ENCODE measurements at regions not wholly inside any gene's neighbourhood (a gene's known extent, or its start where the extent isn't known, plus 50 kb on each side); places are given as distances from the start of the nearest gene placed in this dataset.

- H4K20me1 ChIP-seq (ENCODE audit: insufficient read depth, low read length), result no peaks in the 10 kb centered on the region
- in situ Hi-C loops (cut with HindIII; ENCODE audit: extremely low pct_ligation_motif_present, low pct_unique_long_range_greater_than_20kb) (no loop called here), intact Hi-C loops (cut with micrococcal nuclease; ENCODE audit: unreplicated experiment) (no loop called here)
- no peak for TF ChIP-seq ZNF281 (CRISPR knock-in tag; IDR thresholded peaks at IDR 0.05; ENCODE audit: borderline replicate concordance)
- TF ChIP-seq TSC22D2 (CRISPR knock-in tag; IDR thresholded peaks at IDR 0.05; ENCODE audit: borderline replicate concordance), result no peak
- no peak for DNase-seq (ENCODE audit: low spot score)
- H3K4me2 ChIP-seq (ENCODE audit: low read depth, low read length), result no peak overlapping the region
- peaks cover 85% of the 10 kb centered on the region for H3K9me3 ChIP-seq (ENCODE audit: low read length)
- H3K4me1 ChIP-seq (ENCODE audit: insufficient read depth, low read length), result no peaks in the 10 kb centered on the region
- H3K36me3 ChIP-seq (replicated peaks in 1 of 2; ENCODE audit: control insufficient read depth in 1 of 2, insufficient read depth in 2 of 2, low read length in 2 of 2), result no peaks in the 10 kb centered on the region
- ChIA-PET POLR2A (no interaction called here), CTCF (ENCODE audit: low intra/inter-chr PET ratio, low total read pairs) (no interaction called here)
- no peak overlapping the region for H2AFZ ChIP-seq (ENCODE audit: low read length)
- no peak for FAIRE-seq
- H3K27ac ChIP-seq (ENCODE audit: extremely low read length, insufficient read depth, low read length), result no peak overlapping the region
- no peak for ATAC-seq
- no peak overlapping the region for H3K9ac ChIP-seq (ENCODE audit: insufficient read depth, low read depth, low read length)
- WGBS (ENCODE audit: low lambda C conversion rate), result 52% methylated on average over 6 of the region's 6 CpGs
- no TSS peak for BruUV-seq (replicated peaks)
- no peak overlapping the region for H3K4me3 ChIP-seq (replicated peaks in 1 of 3; ENCODE audit: insufficient read depth in 1 of 3, low read depth in 2 of 3, low read length in 3 of 3)
- H3K79me2 ChIP-seq (ENCODE audit: insufficient read depth, low read length), result no peaks in the 10 kb centered on the region
- no peaks in the 10 kb centered on the region for H3K27me3 ChIP-seq (ENCODE audit: control insufficient read depth in 1 of 2, insufficient read depth in 2 of 2, low read length in 2 of 2)
Measured at GRCh38 chr3:536417-536813, 339.9 kb downstream of the CHL1 start.

DNA sequence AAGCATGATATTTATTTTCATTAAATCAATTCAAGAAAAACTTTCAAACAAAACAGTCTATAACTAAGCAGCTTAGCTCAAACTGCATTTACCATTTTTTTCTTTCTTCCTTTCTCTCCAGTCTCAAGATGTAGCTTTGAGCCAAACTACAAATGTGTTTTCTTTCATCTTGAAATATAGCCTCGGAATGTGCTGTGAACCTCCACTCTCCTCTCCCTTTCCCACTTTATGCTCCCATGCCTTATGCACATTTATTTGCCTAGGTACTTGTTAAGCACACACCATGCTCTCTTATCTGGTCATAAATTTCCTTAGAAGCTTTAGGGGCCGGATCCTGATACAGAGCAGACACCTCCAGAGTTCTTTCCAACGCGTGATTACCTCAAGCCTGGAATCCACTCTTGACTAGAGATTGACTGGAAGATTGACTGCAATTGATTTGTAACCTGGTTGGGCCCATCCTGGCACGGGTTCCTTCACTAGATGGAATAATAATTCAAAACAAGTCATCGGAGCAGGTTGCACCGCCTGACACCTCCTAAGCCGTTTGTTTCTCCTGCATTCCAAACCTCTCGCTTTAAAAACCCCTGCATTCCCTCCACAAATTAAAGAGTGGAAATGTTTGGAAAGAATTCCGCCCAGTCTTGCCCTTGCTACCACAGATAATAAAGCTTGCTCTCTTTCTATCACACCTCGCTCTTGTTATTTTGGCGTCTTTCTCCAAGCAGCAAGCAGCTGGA lies 344.7 kb downstream of the CHL1 start:
- no peak overlapping the region for H2AFZ ChIP-seq (ENCODE audit: low read length)
- H3K9ac ChIP-seq (ENCODE audit: insufficient read depth, low read depth, low read length), result no peak overlapping the region
- in situ Hi-C loops (cut with HindIII; ENCODE audit: extremely low pct_ligation_motif_present, low pct_unique_long_range_greater_than_20kb) (no loop called here), intact Hi-C loops (cut with micrococcal nuclease; ENCODE audit: unreplicated experiment) (no loop called here)
- DNase-seq (ENCODE audit: low spot score), result no peak
- TF ChIP-seq, protein P1, sequence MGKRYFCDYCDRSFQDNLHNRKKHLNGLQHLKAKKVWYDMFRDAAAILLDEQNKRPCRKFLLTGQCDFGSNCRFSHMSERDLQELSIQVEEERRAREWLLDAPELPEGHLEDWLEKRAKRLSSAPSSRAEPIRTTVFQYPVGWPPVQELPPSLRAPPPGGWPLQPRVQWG (CRISPR knock-in tag; IDR thresholded peaks at IDR 0.05; ENCODE audit: borderline replicate concordance, low read depth), result no peak
- no peak for TF ChIP-seq ETV6 (CRISPR knock-in tag; conservative IDR thresholded peaks at IDR 0.05)
- no peak for TF ChIP-seq CENPT (CRISPR knock-in tag; IDR thresholded peaks at IDR 0.05; ENCODE audit: low read depth)
- TF ChIP-seq PATZ1 (CRISPR knock-in tag; IDR thresholded peaks at IDR 0.05), result no peak
- peaks cover 86% of the 10 kb centered on the region for H3K9me3 ChIP-seq (ENCODE audit: low read length)
- H4K20me1 ChIP-seq (ENCODE audit: insufficient read depth, low read length), result no peaks in the 10 kb centered on the region
- no peak for ATAC-seq
- CTCF ChIA-PET (ENCODE audit: low intra/inter-chr PET ratio, low total read pairs), result no interaction called here
- no TSS peak for BruUV-seq (replicated peaks)
- H3K36me3 ChIP-seq (replicated peaks in 1 of 2; ENCODE audit: control insufficient read depth in 1 of 2, insufficient read depth in 2 of 2, low read length in 2 of 2), result no peaks in the 10 kb centered on the region
- no peaks in the 10 kb centered on the region for H3K79me2 ChIP-seq (ENCODE audit: insufficient read depth, low read length)
- H3K4me2 ChIP-seq (ENCODE audit: low read depth, low read length), result no peak overlapping the region
- POLR2A ChIA-PET, result no interaction called here
- H3K4me1 ChIP-seq (ENCODE audit: insufficient read depth, low read length), result no peaks in the 10 kb centered on the region
- H3K27me3 ChIP-seq (ENCODE audit: control insufficient read depth in 1 of 2, insufficient read depth in 2 of 2, low read length in 2 of 2), result no peaks in the 10 kb centered on the region
- 19% methylated on average over 12 of the region's 12 CpGs for WGBS (ENCODE audit: low lambda C conversion rate)
- FAIRE-seq, result no peak
- H3K27ac ChIP-seq (ENCODE audit: extremely low read length, insufficient read depth, low read length), result no peak overlapping the region
- no peak overlapping the region for H3K4me3 ChIP-seq (replicated peaks in 1 of 3; ENCODE audit: insufficient read depth in 1 of 3, low read depth in 2 of 3, low read length in 3 of 3)

Measured in HepG2 (cell line).